GM18498 (cell line): ENCODE measurements at regions not wholly inside any gene's neighbourhood (a gene's known extent, or its start where the extent isn't known, plus 50 kb on each side); places are given as distances from the start of the nearest gene placed in this dataset.
"Not testable (repeated sequence)": the region's sequence is repeated elsewhere in the genome, so short reads cannot be mapped to it uniquely, and the experiment has no call there.

ENCODE experiments used
- ATAC-seq: cut with Tn5 transposase; IDR thresholded peaks from one replicate; pipeline ENCODE4 v1.9.1; 2021; ENCODE audit warnings: mild to moderate bottlenecking, moderate library complexity; ENCODE audit not compliant: unreplicated experiment

GRCh38 chr6:15081447-15081846 lies 164.4 kb upstream of the JARID2 start:
- no peak for ATAC-seq

- ATAC-seq, result no peak
These were observed 163.2 kb upstream of the JARID2 start for GRCh38 chr6:15082708-15083107.

GRCh38 chr6:15086348-15087158 lies 159.3 kb upstream of the JARID2 start:
- no peak for ATAC-seq

GRCh38 chr6:15087186-15087589 lies 158.7 kb upstream of the JARID2 start:
- ATAC-seq, result no peak

- no peak for ATAC-seq
These were observed 156.8 kb upstream of the JARID2 start for GRCh38 chr6:15088904-15089568.

GRCh38 chr6:15089569-15090144 lies 156.2 kb upstream of the JARID2 start:
- ATAC-seq, result no peak

GRCh38 chr6:15090145-15090579 lies 155.7 kb upstream of the JARID2 start:
- ATAC-seq, result no peak

GRCh38 chr6:15090745-15091384 lies 155.0 kb upstream of the JARID2 start:
- ATAC-seq, result no peak

- no peak for ATAC-seq
These were observed 148.7 kb upstream of the JARID2 start for GRCh38 chr6:15096894-15097837.

- ATAC-seq, result no peak
These were observed 144.7 kb upstream of the JARID2 start for GRCh38 chr6:15101130-15101529.

GRCh38 chr6:15102241-15102640 lies 143.6 kb upstream of the JARID2 start:
- ATAC-seq, result no peak

- no peak for ATAC-seq
These were observed 138.8 kb upstream of the JARID2 start for GRCh38 chr6:15106958-15107643.

- ATAC-seq, result no peak
These were observed 138.1 kb upstream of the JARID2 start for GRCh38 chr6:15107644-15108382.

- ATAC-seq, result no peak
These were observed 137.5 kb upstream of the JARID2 start for GRCh38 chr6:15108383-15108715.

GRCh38 chr6:15109338-15110090 lies 136.4 kb upstream of the JARID2 start:
- no peak for ATAC-seq

GRCh38 chr6:15110726-15111354 lies 135.0 kb upstream of the JARID2 start:
- ATAC-seq, result no peak

GRCh38 chr6:15111576-15111975 lies 134.3 kb upstream of the JARID2 start:
- ATAC-seq, result not testable (repeated sequence)

GRCh38 chr6:15113587-15113986 lies 132.3 kb upstream of the JARID2 start:
- ATAC-seq, result no peak
